DND-41 (cell line): ENCODE measurements at regions not wholly inside any gene's neighbourhood (a gene's known extent, or its start where the extent isn't known, plus 50 kb on each side); places are given as distances from the start of the nearest gene placed in this dataset.

Experiments
- CTCF ChIP-seq: IDR thresholded peaks from 2 replicates; pipeline ENCODE4 v1.5.1; 2012; ENCODE audit warnings: borderline replicate concordance, low read length, moderate library complexity, mild to moderate bottlenecking; ENCODE audit not compliant: poor library complexity, severe bottlenecking; ENCODE audit errors: extremely low read depth
- EZH2 ChIP-seq: IDR thresholded peaks from 3 replicates; pipeline ENCODE4 v1.6.1; 2012; ENCODE audit warnings: borderline replicate concordance, low read depth, mild to moderate bottlenecking, moderate library complexity, low read length, inconsistent platforms; ENCODE audit not compliant: severe bottlenecking

- no peak for TF ChIP-seq CTCF
- no peak for TF ChIP-seq EZH2
Measured at GRCh38 chr5:60352992-60353599, 346.9 kb downstream of the DEPDC1B start.
